Esophagus squamous epithelium (tissue), 4 donors: ENCODE measurements at regions not wholly inside any gene's neighbourhood (a gene's known extent, or its start where the extent isn't known, plus 50 kb on each side); places are given as distances from the start of the nearest gene placed in this dataset.

Source experiments
- CTCF ChIP-seq, 6 experiments: fragments of 450-650 bp in 4 of 6; fragments of 200-600 bp in 2 of 6; sonication (generic) in 2 of 6; IDR thresholded peaks; one replicate each; pipeline ENCODE4 v1.5.1; 2016 to 2019; ENCODE audit warnings: antibody characterized with exemption in 6 of 6, mild to moderate bottlenecking in 4 of 6, moderate library complexity in 4 of 6
- POLR2A ChIP-seq, 4 donors: fragments of 450-650 bp; IDR thresholded peaks; one replicate each; pipeline ENCODE4 v1.6.1; 2017; ENCODE audit warnings: antibody characterized with exemption in 4 of 4, mild to moderate bottlenecking in 4 of 4, moderate library complexity in 3 of 4

- TF ChIP-seq POLR2A (IDR thresholded peaks at IDR 0.05), result no peak
- TF ChIP-seq CTCF (IDR thresholded peaks at IDR 0.05), result no peak
Measured at GRCh38 chr2:226233388-226233787, 566.2 kb downstream of the IRS1 start.
